GM18909 (cell line): ENCODE measurements at regions not wholly inside any gene's neighbourhood (a gene's known extent, or its start where the extent isn't known, plus 50 kb on each side); places are given as distances from the start of the nearest gene placed in this dataset.

ENCODE experiments used
- ATAC-seq: cut with Tn5 transposase; IDR thresholded peaks from one replicate; pipeline ENCODE4 v1.9.1; 2021; ENCODE audit warnings: mild to moderate bottlenecking; ENCODE audit not compliant: unreplicated experiment, poor library complexity

GRCh38 chr4:166460769-166461550, 587.9 kb downstream of the TLL1 start:
- no peak for ATAC-seq

DNA sequence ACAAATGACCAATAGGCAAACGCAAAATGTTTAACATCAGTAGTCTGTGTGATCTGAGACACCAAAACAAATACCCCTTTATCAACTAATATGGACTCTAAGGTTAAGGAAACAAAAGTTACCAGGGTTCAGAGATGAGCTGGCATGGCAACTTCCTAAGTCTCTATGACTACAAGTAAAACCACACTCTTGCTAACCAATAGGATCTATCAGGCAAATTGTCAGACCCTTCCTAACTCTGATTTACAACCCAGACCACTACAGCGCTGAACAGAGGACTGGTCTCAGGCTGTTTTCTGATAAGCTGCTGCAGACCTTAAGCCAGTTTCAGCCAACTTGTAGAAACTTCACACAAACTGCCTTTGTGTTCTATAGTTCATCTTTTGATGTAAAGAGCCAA, 608.0 kb downstream of the TLL1 start:
- no peak for ATAC-seq

DNA sequence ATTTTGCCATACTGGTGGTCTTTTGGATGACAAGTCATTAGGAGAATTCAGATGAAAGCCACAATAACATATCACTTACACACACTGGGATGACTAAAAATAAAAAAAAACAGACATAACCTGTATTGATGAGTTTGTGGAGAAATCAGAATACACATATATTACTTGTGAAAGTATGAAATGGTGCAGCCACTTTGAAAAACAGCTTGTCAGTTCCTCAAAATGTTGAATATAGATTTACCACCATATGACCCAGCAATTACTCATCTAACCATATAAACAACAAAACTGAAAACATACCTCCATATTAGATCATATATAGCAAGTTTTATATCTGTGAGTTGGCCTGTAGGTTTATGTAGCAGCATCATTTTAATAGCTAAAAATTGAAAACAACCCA, 608.7 kb downstream of the TLL1 start:
- ATAC-seq = no peak

DNA sequence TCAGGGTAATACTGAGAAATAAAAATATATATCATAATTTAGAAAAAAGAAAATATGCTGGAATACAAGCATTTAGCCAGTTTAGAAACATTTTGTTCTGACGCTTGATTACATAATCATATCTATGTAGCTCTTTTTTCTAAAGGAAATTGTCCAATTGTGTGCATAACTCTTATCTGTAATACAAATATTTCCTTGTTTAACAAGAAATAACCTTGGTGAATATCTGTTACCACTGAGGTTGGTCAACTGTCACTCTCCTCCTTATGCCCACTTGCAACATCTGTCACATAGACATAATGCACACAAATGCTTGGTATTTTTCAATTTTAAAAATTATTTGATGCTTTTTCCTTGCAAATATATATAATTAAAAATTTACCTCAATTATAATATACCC, 609.7 kb downstream of the TLL1 start:
- no peak for ATAC-seq

- no peak for ATAC-seq
Observed at GRCh38 chr4:166491635-166492034, 618.6 kb downstream of the TLL1 start.

GRCh38 chr4:166493924-166494345, 620.9 kb downstream of the TLL1 start:
- ATAC-seq = no peak

DNA sequence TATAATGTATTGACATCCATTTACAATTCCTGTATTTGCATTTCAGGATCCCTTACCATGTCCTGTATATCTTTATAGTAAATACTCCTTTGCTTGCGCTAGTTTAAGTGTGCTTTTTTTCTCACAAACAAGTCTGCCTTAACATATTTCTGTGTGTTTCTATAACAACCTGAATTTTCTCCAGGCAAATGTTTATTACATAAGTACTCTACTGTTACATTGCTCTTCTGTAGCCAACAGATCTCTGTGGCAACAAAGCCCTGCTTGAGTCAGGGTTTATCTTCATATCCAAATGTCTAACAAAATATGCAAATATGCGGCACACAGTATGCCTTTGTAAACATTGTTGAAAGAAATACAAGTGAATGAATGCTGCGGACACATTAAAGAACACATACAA, 625.5 kb downstream of the TLL1 start:
- no peak for ATAC-seq

GRCh38 chr4:166499820-166500219, 626.8 kb downstream of the TLL1 start:
- no peak for ATAC-seq

DNA sequence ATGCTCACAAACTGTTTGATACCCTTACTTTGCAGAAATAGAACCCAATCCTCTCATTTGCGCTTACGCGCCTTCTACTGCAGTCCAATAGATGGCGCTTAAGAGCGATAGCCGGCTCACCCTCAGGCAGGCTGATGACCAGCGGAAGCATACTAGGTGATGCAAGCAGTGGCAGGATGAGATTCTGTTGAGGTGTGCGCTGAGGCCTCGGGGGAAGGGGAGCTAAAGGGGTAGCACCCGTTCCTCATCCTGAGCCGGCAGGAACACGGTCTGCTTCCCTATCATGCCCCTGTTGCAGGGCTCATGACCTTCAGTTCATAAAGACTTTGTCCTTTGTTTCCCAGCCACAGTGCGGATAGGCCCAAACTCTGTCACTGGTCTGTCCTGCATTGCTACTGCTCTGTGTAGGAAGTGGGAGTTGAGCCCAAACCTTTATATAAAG, 628.9 kb downstream of the TLL1 start:
- no peak for ATAC-seq

DNA sequence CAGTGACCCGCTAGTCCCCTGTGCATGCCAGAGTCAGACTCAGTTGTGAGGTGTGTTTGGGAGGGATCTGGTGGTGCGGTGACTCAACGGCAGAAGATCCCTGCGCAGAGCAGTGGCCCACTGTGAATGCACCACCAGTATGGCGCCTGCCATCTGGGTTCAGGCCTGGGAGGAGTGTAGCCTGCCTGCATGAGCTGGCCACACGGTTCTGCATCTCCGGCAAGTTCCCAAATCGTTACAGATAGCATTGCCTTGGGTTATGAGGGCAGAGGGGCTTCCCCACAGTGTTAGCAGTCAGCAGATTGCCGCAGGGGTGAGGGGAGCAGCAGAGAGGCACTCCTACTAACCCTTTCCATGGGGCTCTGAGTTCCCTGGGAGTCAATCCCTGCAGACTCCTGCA, 629.6 kb downstream of the TLL1 start:
- no peak for ATAC-seq

DNA sequence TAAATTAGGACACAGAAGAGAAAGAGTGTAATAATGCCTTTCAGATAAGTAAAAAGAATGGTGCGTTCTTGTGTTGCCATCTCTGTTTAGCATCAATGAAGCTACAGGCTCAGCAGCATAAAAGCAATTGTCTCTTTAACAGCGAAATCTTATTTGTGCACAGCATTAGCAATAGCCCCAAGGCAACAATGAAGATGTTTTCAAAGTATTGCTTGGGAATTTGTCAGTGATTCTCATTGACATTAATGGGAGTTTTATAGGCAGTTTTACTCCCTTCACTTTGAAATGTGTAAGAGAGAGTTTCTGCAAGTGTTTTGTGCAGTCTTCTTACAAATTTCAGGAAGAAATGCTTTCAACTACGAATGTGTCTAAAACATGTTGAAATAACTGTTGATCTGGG, 633.0 kb downstream of the TLL1 start:
- ATAC-seq = no peak

GRCh38 chr4:166512267-166512666, 639.2 kb downstream of the TLL1 start:
- no peak for ATAC-seq

GRCh38 chr4:166518315-166518714, 645.3 kb downstream of the TLL1 start:
- no peak for ATAC-seq

DNA sequence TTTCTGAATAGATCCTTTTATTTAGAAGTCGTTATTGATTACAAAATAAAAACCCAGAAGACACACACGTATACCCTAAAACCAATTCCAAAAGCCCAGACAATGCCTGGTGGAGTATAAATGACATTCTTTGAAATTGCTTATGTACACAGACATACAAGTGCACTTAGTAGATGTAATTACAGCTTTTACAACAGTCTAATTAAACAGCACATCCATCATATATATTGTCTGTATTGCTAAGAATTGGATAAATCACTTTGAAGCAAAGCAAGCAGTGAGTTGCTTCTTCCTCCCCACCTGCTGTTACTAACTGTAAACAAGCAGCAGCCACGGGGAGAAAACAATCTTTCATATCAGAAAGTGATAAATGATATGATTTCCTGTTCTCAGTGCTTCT, 645.7 kb downstream of the TLL1 start:
- no peak for ATAC-seq

DNA sequence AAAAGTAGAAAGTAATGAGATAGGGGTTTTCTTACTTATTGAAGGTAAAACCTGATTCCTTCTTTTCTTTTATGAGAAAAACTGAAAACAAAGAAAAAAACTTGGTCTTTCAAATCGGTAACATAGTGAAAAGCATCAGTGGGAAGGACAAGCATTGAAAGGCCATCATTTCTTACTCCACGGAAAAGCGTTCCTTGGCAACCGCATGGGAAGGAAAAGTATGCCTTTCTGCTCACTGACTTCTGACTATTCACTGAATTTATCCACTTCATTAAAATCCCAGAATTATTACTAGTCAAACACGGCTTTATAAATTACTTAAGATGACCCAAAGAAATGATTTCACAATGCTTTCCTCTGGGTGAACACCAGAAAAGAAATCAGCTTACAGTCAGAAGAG, 646.7 kb downstream of the TLL1 start:
- no peak for ATAC-seq

- no peak for ATAC-seq
Observed at GRCh38 chr4:166527500-166527899, 654.5 kb downstream of the TLL1 start.

DNA sequence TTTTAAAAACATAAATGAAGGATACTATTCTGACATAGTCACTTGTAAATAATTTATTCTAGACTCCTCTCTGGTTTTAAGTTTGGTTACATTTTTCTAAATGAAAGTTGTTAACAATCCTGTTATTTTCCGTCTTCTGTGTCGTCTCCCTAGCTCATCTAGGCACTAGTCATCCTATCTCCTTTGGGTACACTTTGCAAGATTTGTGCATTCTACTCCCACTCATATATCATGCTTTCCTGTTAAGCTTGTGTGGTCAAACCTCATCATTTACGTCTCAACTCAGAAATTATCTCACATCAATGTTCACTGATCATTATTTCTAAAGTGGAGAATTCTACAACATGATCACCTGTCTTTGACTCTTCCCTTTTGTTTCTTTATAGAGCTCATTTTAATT, 658.7 kb downstream of the TLL1 start:
- ATAC-seq = no peak

GRCh38 chr4:166535865-166536264, 662.8 kb downstream of the TLL1 start:
- no peak for ATAC-seq

- no peak for ATAC-seq
Observed at GRCh38 chr4:166538491-166539005, 665.5 kb downstream of the TLL1 start.

- ATAC-seq = no peak
Observed at GRCh38 chr4:166546009-166546408, 673.0 kb downstream of the TLL1 start.

GRCh38 chr4:166577639-166578038, 656.7 kb downstream of the SPOCK3 start:
- ATAC-seq = no peak

- no peak for ATAC-seq
Observed at GRCh38 chr4:166585491-166585890, 648.8 kb downstream of the SPOCK3 start.
